CD14-positive monocyte (primary cell): ENCODE measurements at regions not wholly inside any gene's neighbourhood (a gene's known extent, or its start where the extent isn't known, plus 50 kb on each side); places are given as distances from the start of the nearest gene placed in this dataset.

Experiments used
- DNase-seq, 3 donors: peaks; one replicate each; pipeline ENCODE4 v3.0.0-alpha.2; 2011 to 2022
- H2AFZ ChIP-seq: 2 replicates; pipeline ENCODE4 v1.6.0; 2012; ENCODE audit warnings: mild to moderate bottlenecking, low read depth, low read length, inconsistent platforms; ENCODE audit not compliant: insufficient read depth, poor library complexity, severe bottlenecking
- H3K27ac ChIP-seq, 2 donors: 1 replicate in 1 of 2; 2 replicates in 1 of 2; pipeline ENCODE4 v1.5.1; 2012 to 2013; ENCODE audit warnings: low read length in 2 of 2, control low read depth in 1 of 2, inconsistent platforms in 1 of 2, low read depth in 1 of 2, mild to moderate bottlenecking in 1 of 2
- H3K27me3 ChIP-seq, 2 donors: one replicate each; pipeline versions ENCODE4 v1.6.0 to v1.6.1; 2011 to 2013; ENCODE audit warnings: low read length in 2 of 2; ENCODE audit not compliant: control insufficient read depth in 2 of 2, insufficient read depth in 2 of 2
- H3K36me3 ChIP-seq, 2 donors: replicated peaks in 1 of 2; 1 replicate in 1 of 2; 2 replicates in 1 of 2; pipeline versions ENCODE4 v1.5.1 to v1.6.1; 2012 to 2013; ENCODE audit warnings: low read length in 2 of 2, control low read depth in 1 of 2, inconsistent platforms in 1 of 2, mild to moderate bottlenecking in 1 of 2; ENCODE audit not compliant: insufficient read depth in 2 of 2, control insufficient read depth in 1 of 2
- H3K4me1 ChIP-seq, 2 donors: 1 replicate in 1 of 2; 2 replicates in 1 of 2; pipeline versions ENCODE4 v1.5.1 to v1.6.1; 2012 to 2013; ENCODE audit warnings: low read length in 2 of 2, control low read depth in 1 of 2, inconsistent platforms in 1 of 2, mild to moderate bottlenecking in 1 of 2, moderate library complexity in 1 of 2; ENCODE audit not compliant: insufficient read depth in 2 of 2, control insufficient read depth in 1 of 2
- H3K4me2 ChIP-seq: replicated peaks from 2 replicates; pipeline ENCODE3; 2012; ENCODE audit warnings: low read length, moderate library complexity, mild to moderate bottlenecking; ENCODE audit not compliant: poor library complexity, severe bottlenecking; ENCODE audit errors: extremely low read depth
- H3K4me3 ChIP-seq, 3 experiments: fragments of 200-600 bp in 1 of 3; sonication (generic) in 1 of 3; replicated peaks in 1 of 3; 1 replicate in 2 of 3; 2 replicates in 1 of 3; pipeline ENCODE4 v1.5.1; 2011 to 2013; ENCODE audit warnings: low read length in 3 of 3, mild to moderate bottlenecking in 3 of 3, control low read depth in 2 of 3, low read depth in 2 of 3, inconsistent platforms in 1 of 3, moderate library complexity in 1 of 3
- H3K79me2 ChIP-seq: 2 replicates; pipeline ENCODE4 v1.6.0; 2012; ENCODE audit warnings: mild to moderate bottlenecking, control low read depth, inconsistent platforms, low read length, moderate library complexity; ENCODE audit not compliant: insufficient read depth
- H3K9ac ChIP-seq: 2 replicates; pipeline ENCODE4 v1.6.0; 2017; ENCODE audit warnings: low read length, mild to moderate bottlenecking; ENCODE audit not compliant: insufficient read depth, poor library complexity, severe bottlenecking
- H3K9me3 ChIP-seq, 2 donors: replicated peaks in 1 of 2; 1 replicate in 1 of 2; 2 replicates in 1 of 2; pipeline versions ENCODE4 v1.5.1 to v1.6.1; 2012 to 2013; ENCODE audit warnings: low read length in 2 of 2, control low read depth in 1 of 2; ENCODE audit not compliant: control insufficient read depth in 1 of 2, insufficient read depth in 1 of 2
- H4K20me1 ChIP-seq: 2 replicates; pipeline ENCODE4 v1.6.0; 2012; ENCODE audit warnings: mild to moderate bottlenecking, low read length, control low read depth, moderate library complexity; ENCODE audit not compliant: insufficient read depth
- H3K27ac Mint-ChIP-seq, 7 donors: one replicate each; pipeline ENCODE4 v1.8.0; 2020; ENCODE audit warnings: mild to moderate bottlenecking in 7 of 7, mixed read lengths in 7 of 7, moderate library complexity in 6 of 7, inconsistent platforms in 2 of 7
- H3K27me3 Mint-ChIP-seq, 3 donors: one replicate each; pipeline ENCODE4 v1.8.0; 2021 to 2022; ENCODE audit warnings: low read depth in 3 of 3, mild to moderate bottlenecking in 3 of 3, mixed read lengths in 3 of 3, moderate library complexity in 3 of 3, inconsistent platforms in 1 of 3
- H3K36me3 Mint-ChIP-seq, 2 donors: one replicate each; pipeline ENCODE4 v1.8.0; 2020; ENCODE audit warnings: mixed read lengths in 2 of 2, inconsistent platforms in 1 of 2, mild to moderate bottlenecking in 1 of 2
- H3K4me1 Mint-ChIP-seq: one replicate; pipeline ENCODE4 v1.8.0; 2020; ENCODE audit warnings: mild to moderate bottlenecking, mixed read lengths
- H3K4me3 Mint-ChIP-seq, 2 donors: one replicate each; pipeline ENCODE4 v1.8.0; 2020; ENCODE audit warnings: mild to moderate bottlenecking in 2 of 2, mixed read lengths in 2 of 2, moderate library complexity in 1 of 2
- H3K9me3 Mint-ChIP-seq, 7 donors: one replicate each; pipeline ENCODE4 v1.8.0; 2020 to 2022; ENCODE audit warnings: mixed read lengths in 7 of 7, mild to moderate bottlenecking in 6 of 7, moderate library complexity in 6 of 7, inconsistent platforms in 2 of 7
- WGBS: methylation state at CpG from one replicate; pipeline ENCODE4 v1.1.5; 2013; ENCODE audit warnings: missing lambda C conversion rate; ENCODE audit not compliant: insufficient coverage; 5-methylcytosine and 5-hydroxymethylcytosine counted together
- intact Hi-C, 2 donors: fragments of 100-400 bp; cut with micrococcal nuclease; formaldehyde crosslinking; loops; one replicate each; pipeline versions ENCODE4 v1.15.0 to v1.15.1; 2023
- TF ChIP-seq, protein P1 (sequence below): fragments of 200-600 bp; IDR thresholded peaks from one replicate; pipeline ENCODE4 v1.8.0; 2022; ENCODE audit warnings: antibody characterized with exemption, mild to moderate bottlenecking

DNA sequence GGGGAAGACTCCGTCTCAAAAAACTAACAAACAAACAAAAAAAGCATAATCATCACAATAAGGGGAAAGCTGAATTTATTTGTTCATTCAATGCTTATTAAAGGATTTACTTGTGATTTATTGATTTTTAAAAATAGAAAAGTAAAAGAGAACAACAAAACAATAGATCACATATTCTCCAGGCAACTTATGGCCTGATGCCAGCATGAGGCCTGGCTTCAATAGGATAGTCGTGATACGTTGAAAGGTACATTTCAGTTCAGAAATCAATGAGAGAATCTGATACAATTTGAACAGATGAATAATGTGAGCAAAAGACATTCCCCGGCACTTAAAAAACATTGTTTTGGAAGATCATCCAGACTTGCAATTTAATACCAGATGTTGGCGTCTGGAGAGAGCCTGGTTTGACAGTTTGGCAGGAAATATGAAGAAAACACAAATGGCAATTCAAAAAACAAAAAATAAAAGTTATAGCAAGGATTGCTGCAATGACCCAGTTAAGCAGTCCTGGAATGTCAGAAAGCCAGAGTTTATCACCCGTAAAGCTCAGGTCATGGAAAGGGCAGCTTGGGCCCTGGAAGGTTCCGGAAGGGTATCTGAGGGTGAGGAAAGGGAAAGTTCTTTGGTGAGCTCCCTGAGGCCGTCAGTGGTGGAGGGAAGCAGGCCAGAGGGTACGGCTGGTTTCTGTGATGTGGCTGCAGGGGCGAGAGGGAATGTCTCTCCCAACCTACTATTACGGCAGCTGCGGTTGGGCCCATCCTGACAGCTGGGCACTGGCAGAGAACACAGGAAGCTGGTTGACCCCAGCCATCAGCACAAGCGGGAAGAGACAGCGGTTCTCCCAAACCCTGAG lies 230.2 kb upstream of the HES1 start:
- intact Hi-C loops, result no loop called here
- Mint-ChIP-seq H3K27me3 (peaks cover 4 to 8% (median 5%) of the 10 kb centered on the region in 3 donors), H3K4me1 (peaks cover 2% of the 10 kb centered on the region), H3K9me3 (peaks cover 3 to 8% (median 5%) of the 10 kb centered on the region in 7 donors), H3K27ac (no peak overlapping the region), H3K4me3 (no peak overlapping the region), H3K36me3 (no peaks in the 10 kb centered on the region)
- H2AFZ ChIP-seq, result no peak overlapping the region
- H3K79me2 ChIP-seq, result no peaks in the 10 kb centered on the region
- H3K27me3 ChIP-seq, result no peaks in the 10 kb centered on the region
- H3K9ac ChIP-seq, result no peak overlapping the region
- 88% methylated on average over 8 of the region's 14 CpGs for WGBS
- no peak overlapping the region for H3K4me2 ChIP-seq
- peaks cover 0 to 7% of the 10 kb centered on the region in 2 donors for H3K9me3 ChIP-seq
- no peak overlapping the region for H3K27ac ChIP-seq
- H3K36me3 ChIP-seq, result no peaks in the 10 kb centered on the region
- no peaks in the 10 kb centered on the region for H4K20me1 ChIP-seq
- H3K4me3 ChIP-seq, result no peak overlapping the region
- peaks cover 2 to 4% of the 10 kb centered on the region in 2 donors for H3K4me1 ChIP-seq
- no peak for DNase-seq
- TF ChIP-seq, protein P1, sequence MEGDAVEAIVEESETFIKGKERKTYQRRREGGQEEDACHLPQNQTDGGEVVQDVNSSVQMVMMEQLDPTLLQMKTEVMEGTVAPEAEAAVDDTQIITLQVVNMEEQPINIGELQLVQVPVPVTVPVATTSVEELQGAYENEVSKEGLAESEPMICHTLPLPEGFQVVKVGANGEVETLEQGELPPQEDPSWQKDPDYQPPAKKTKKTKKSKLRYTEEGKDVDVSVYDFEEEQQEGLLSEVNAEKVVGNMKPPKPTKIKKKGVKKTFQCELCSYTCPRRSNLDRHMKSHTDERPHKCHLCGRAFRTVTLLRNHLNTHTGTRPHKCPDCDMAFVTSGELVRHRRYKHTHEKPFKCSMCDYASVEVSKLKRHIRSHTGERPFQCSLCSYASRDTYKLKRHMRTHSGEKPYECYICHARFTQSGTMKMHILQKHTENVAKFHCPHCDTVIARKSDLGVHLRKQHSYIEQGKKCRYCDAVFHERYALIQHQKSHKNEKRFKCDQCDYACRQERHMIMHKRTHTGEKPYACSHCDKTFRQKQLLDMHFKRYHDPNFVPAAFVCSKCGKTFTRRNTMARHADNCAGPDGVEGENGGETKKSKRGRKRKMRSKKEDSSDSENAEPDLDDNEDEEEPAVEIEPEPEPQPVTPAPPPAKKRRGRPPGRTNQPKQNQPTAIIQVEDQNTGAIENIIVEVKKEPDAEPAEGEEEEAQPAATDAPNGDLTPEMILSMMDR, result no peak

- no peaks in the 10 kb centered on the region for H3K79me2 ChIP-seq
- no peaks in the 10 kb centered on the region for H3K27me3 ChIP-seq
- DNase-seq, result no peak
- H3K9me3 Mint-ChIP-seq, result peaks cover 0 to 5% (median 2%) of the 10 kb centered on the region in 7 donors
- H3K36me3 ChIP-seq, result no peaks in the 10 kb centered on the region
- H3K27ac ChIP-seq, result no peak overlapping the region
- peaks cover 5 to 6% (median 5%) of the 10 kb centered on the region in 3 donors for H3K27me3 Mint-ChIP-seq
- H3K4me3 ChIP-seq, result no peak overlapping the region
- TF ChIP-seq, protein P1, result no peak
- H4K20me1 ChIP-seq, result no peaks in the 10 kb centered on the region
- H3K4me1 Mint-ChIP-seq, result peaks cover 14% of the 10 kb centered on the region
- peaks cover 11 to 13% of the 10 kb centered on the region in 2 donors for H3K4me1 ChIP-seq
- no peak overlapping the region for H3K27ac Mint-ChIP-seq
- no peak overlapping the region for H3K4me3 Mint-ChIP-seq
- no peaks in the 10 kb centered on the region for H3K36me3 Mint-ChIP-seq
- peaks cover 0 to 7% of the 10 kb centered on the region in 2 donors for H3K9me3 ChIP-seq
- H2AFZ ChIP-seq, result no peak overlapping the region
- H3K9ac ChIP-seq, result no peak overlapping the region
- intact Hi-C loops, result no loop called here
- no peak overlapping the region for H3K4me2 ChIP-seq
- no CpG with 5 or more reads among the region's 2 CpGs for WGBS
Observed at GRCh38 chr3:193906849-193907410, 229.0 kb upstream of the HES1 start.
